ENCODE measurements at regions not wholly inside any gene's neighbourhood (a gene's known extent, or its start where the extent isn't known, plus 50 kb on each side); places are given as distances from the start of the nearest gene placed in this dataset.
"Not testable (repeated sequence)": the region's sequence is repeated elsewhere in the genome, so short reads cannot be mapped to it uniquely, and the experiment has no call there.

DNA sequence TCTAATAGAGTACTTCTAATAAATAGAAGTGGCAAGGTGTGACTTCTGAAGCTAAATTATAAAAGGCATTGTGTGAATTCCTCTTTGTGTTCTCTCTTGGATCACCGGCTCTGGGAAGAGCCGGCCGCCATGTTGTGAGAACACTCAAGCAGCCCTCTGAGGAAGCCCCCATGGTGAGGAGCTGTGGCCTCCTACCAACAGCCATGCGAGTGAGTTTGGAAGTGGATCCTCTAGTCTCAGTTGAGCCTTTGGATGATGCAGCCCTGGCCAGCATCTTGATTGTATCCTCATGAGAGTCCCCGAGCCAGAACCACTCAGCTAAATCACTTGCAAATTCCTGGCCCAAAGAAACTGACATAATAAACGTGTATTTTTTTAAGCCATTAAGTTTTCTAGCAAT lies 94.5 kb upstream of the CARD11 start:
- no peak for DNase-seq

GRCh38 chr7:3138997-3139396 lies 95.3 kb upstream of the CARD11 start:
- peak; percentile 44 to 51 for DNase-seq

GRCh38 chr7:3140834-3141233 lies 97.2 kb upstream of the CARD11 start:
- no peak for DNase-seq

GRCh38 chr7:3141326-3141725 lies 97.7 kb upstream of the CARD11 start:
- DNase-seq, result no peak

DNA sequence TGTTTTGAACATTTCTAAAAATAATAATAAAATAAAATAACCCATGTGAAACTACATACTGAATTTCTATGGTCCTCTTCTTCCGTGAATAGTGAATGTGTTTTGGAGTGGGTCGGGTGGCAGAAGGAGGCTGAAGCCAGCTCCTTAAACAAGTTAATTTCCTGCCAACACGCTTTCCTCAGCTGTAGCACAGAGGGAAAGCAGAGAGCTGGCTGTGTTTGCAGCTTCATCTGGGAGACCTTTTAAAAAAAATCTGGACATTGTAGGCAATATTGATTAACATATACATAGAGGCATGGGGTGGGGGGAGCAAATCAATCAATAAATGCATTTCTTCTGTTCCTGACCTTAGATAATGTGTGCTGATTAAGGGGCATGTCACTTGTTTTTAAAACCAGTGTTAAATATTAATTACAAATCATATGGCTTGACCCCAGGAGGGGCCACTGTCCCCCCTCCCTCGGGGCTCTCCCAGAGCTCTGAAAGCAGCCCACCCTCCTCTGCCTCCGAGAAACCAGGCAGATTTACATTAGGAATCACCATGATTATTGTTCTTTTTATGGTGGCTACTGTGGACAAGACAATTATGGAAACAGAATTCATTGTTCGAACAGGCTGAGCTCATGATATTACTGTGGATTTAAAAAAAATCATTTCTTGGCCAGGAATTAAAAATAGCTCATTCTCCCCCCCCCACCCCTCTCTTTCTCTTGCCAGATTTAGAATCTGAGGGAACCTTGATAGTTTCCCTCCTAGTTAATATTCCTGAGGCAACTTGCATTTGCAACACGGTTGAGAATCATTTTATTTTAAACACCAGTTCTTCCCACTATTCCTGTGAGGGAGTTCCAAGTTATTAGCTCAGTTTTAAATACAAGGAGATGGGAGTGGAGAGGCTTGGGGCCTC lies 100.5 kb upstream of the CARD11 start:
- DNase-seq, result no peak

- not testable (repeated sequence) for DNase-seq
Measured at GRCh38 chr7:3144776-3145125, 101.1 kb upstream of the CARD11 start.

- peak; percentile 59 for DNase-seq
Measured at GRCh38 chr7:3146571-3147226, 103.0 kb upstream of the CARD11 start.

DNA sequence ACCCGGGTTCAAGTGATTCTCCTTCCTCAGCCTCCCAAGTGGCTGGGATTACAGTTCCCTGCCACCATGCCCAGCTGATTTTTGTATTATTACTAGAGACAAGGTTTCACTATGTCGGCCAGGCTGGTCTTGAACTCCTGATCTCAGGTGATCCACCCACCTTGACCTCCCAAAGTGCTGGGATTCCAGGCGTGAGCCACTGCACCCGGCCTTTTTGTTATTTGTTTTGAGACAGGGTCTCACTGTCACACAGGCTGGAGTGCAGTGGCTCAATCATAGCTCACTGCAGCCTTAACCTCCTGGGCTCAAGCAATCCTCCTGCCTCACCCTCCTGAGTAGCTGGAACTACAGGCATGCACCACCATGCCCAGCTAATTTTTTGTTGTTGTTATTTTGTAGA lies 104.8 kb upstream of the CARD11 start:
- not testable (repeated sequence) for DNase-seq

DNA sequence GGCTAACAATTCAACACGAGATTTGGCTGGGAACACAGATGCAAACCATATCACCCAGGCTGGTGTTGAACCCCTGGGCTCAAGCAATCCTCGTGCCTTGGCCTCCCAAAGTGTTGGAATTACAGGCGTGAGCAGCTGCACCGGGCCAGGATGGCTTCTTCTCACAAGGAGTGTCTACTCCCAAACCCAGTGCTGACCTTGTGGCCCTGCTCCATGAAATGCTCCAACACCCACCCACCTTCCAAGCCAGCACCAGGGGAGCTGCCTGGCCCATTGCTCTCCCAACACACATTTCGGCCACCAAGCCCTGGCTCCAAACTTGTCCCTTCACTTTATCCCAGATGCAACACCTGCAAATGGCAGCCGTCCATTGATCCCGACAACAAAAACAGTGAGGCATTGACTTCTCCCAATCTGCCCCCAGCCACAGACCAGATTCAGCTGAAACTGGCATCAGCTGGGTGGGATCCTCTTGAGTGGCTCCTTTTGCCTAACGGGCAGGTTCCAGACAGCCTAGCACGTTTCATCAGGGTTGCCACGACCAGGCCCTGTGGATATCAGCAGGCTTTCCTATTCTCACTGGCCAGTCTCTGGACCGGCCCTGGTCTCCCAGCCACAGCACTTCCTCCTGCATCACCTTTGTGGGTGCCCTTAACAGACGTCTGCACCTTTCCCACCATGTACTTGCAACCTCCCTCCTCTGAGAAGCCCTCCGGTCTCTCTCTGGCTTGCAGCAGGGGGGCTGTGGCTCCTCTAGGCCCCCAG lies 105.7 kb upstream of the CARD11 start:
- DNase-seq, result no peak

- DNase-seq, result no peak
Measured at GRCh38 chr7:3150027-3150426, 106.4 kb upstream of the CARD11 start.

- DNase-seq, result no peak
Measured at GRCh38 chr7:3151784-3152183, 108.1 kb upstream of the CARD11 start.

- DNase-seq, result no peak
Measured at GRCh38 chr7:3152714-3153113, 109.0 kb upstream of the CARD11 start.

DNA sequence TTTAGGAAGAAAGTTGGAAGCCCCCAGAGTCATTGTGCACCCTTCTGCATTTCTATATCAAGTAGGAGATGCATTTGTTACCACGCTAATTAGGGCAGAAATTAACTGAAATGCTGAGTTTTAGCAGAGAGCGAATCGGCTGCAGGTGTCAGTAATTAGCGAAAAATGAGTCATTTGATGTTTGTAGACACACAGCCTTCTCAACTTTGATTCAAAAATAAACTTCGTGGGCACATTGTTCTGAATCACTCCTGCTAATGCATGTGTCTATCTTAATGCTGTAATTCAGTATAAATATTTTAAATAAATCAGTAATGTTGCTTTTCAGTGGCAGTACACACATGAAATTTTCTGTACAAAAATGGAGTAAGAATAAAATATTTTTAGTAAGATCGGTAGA lies 109.5 kb upstream of the CARD11 start:
- no peak for DNase-seq

DNA sequence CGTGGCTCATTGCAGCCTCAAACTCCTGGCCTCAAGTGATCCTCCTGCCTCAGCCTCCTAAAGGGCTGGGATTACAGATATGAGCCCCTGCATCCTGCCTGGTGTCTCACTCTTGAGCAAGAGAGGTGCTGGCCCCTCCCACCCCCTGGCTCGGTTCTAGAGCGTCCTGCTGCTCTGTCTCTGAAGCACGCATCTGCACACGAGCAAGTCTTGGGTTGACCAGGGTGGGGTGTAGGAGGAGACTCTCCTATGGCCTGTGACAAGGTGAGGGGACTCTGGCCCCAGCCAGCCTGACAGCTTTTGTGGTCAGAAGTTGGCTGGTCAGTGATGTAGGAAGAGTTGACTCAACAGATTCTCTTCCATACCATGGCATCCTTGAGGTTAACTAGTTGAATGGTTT lies 110.7 kb upstream of the CARD11 start:
- no peak for DNase-seq

DNA sequence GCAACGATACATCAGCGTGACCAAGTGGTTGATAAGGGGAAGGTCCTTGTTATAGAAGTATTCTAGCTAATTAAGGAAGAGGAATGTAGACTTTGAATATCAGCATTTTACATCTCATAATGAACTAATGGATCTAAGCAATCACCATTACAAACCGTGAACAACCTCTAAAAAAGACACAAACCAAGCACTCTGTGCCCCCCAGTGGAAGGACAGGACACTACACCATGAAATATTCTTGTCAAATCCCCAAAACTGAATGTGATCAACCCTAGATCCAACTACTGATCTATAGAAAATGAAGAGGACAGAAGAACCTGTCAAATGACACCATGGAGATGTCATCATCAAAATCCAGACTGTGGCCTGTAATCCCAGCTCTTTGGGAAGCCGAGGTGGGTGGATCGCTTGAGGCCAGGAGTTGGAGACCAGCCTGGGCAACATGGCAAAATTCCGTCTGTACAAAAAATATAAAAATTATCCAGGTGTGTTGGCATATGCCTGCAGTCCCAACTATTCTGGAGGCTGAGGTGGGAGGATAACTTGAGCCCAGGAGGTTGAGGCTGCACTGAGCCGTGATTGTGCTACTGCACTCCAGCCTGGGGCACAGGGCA lies 111.3 kb upstream of the CARD11 start:
- DNase-seq, result peak; percentile 48 to 88

DNA sequence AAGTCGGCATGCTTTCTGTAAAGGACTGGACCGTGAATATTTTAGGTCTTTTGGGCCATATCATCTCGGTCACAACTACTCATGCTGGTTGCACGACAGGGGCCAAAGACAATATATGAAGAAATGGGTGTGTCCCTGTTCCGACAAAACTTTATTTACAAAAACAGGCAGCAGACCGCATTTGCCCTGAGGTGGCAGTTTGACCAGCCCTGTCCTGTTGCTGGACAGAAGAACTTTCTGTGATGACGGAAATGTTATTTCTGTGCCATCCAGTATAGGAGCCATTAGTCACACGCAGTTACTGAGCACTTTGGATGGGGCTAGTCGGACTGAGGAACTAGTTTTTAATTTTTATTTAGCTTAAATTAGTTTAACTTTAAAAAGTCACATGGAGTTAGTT lies 112.8 kb upstream of the CARD11 start:
- DNase-seq, result no peak

- no peak for DNase-seq
Measured at GRCh38 chr7:3157566-3158287, 114.1 kb upstream of the CARD11 start.

GRCh38 chr7:3158341-3158760 lies 114.7 kb upstream of the CARD11 start:
- DNase-seq, result no peak

- no peak for DNase-seq
Measured at GRCh38 chr7:3159039-3159438, 115.4 kb upstream of the CARD11 start.

GRCh38 chr7:3159445-3159844 lies 115.8 kb upstream of the CARD11 start:
- no peak for DNase-seq

DNA sequence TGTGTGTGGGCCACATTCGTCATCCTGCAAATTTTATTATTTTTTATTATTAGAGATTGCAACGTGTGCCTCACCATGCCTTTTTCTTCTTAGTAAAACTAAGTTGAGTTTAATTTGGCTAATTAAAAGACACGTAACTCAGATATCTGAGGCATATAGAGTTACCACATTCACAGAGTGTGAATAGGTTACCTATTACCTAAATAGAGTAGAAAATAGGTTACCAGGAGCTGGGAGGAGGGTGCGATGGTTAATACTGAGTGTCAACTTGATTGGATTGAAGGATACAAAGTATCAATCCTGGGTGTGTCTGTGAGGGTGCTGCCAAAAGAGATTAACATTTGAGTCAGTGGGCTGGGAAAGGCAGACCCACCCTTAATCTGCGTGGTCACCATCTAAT lies 116.3 kb upstream of the CARD11 start:
- DNase-seq, result not testable (repeated sequence)

DNA sequence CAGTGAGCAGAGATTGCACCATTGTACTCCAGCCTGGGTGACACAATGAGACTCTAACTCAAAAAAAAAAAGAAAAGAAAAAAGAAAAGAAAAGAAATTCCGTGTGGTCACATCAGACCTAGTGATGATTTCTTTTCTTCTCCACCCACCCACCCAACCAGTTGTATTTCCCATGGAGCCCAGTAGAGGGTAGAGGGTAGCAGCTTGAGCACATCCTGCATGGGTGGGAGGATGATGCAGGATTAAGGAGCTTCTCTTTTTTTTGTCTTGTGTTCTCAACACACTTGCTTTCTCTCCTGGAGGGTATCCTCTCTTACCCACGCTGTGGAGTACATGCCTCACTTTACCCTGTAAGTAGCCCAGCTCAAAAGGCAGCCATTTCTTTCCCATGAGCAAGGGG lies 118.6 kb upstream of the CARD11 start:
- peak; percentile 63 to 67 for DNase-seq

GRCh38 chr7:3162798-3163197 lies 119.1 kb upstream of the CARD11 start:
- DNase-seq, result not testable (repeated sequence)
